HG03097 (cell line): ENCODE measurements at regions not wholly inside any gene's neighbourhood (a gene's known extent, or its start where the extent isn't known, plus 50 kb on each side); places are given as distances from the start of the nearest gene placed in this dataset.
"Not testable (repeated sequence)": the region's sequence is repeated elsewhere in the genome, so short reads cannot be mapped to it uniquely, and the experiment has no call there.

Source experiments
- ATAC-seq: cut with Tn5 transposase; IDR thresholded peaks from one replicate; pipeline ENCODE4 v1.9.1; 2021; ENCODE audit not compliant: unreplicated experiment, low FRiP score

DNA sequence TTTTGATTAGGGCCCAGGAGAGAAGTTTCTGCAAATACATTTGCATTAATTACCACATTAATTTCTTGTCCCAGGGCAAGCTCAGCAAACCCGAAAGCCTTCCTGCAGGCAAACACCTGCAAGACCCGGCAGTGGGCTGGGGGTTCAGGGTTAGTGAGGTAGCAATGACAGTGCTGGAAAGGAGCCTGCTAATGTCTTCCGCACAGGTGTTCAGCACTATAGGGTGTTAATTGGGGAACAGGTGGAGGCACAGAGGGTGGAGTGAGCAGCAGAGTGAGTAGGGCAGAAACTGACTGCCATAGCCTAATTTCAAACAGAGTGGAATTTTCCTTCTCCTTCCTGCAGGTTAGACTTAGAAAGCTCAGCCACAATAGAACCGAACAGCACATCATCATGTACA lies 50.9 kb upstream of the UBASH3B start:
- no peak for ATAC-seq

DNA sequence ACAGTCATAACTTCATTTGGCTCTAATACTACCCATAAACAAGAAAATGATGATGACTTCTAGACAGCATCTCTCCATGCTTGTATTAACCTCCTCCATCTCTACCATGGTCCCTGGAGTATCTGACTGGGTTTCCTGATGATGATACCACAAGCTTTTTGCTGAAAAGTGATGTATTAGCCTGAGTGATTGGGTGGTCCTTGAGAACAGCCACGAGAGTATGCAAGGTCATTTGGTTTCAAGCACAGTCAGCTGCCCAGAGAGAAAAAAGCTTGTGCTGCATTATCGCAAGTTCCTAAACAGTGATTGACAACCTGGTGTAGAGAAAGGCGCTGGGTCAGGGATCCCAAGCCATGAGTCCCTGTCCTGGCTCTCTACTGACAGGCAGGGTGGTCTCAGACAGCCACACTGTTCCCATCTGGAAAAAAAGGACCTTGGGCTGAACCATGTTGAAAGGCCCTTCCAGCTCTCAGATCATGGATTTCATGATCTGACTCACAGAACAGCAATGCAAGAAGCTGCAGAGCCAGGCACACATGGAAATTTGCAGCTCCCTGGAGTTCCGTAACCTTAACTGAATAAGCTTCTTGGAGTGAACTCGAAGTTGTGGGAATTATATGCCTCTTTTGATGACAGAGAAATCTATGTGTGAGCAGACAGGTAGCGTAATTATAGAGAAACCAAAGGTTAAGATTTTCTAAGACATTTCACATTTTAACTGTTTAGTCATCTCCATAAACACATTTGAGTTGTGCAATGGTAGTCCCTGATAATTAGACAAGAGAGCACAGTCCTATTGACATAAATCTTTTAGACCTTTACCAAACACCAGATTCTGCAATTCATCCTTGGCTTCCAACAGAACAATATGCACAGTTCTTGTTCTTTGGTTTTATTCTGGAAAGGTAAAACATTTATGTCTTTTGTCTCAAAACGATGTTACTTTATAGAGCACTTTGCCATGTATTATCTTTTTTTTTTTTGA lies 54.1 kb upstream of the UBASH3B start:
- ATAC-seq = no peak

DNA sequence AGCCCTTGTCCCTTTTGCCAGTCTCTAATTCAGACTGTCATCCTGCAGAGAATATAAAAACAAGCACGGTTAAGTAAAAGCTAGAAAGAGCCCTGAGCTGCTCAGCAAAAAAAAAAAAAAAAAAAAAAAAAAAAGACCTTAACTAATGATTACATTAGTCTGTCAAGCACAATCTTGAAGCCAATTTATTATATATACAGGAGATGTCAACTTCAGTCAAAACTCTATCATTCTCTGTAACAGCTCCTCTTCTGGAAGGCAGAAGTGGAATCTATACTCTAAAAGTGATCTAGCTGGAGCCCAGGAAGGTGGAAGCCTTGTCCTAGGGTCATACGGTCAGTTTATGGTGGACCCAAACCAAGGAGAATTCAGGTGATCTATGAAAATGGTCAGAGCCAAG lies 55.2 kb upstream of the UBASH3B start:
- no peak for ATAC-seq

DNA sequence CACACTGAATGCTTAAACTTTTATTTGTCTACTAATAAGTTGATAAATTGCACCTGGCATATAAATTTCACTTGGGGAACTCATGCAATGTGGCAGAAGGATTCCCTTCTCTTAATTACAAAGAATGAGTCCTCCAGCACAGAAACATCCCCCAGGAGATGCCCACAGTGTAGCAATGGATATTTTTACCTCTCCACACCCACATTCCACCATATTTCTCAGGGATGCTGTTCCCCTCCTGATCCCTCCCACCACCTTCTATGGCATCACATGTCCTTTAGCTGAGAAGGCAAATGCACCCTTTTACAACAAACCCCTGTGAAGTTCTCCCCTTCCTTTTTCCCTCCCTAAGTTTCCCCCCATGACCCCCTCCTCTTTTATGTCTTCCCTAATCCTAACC lies 56.1 kb upstream of the UBASH3B start:
- no peak for ATAC-seq

DNA sequence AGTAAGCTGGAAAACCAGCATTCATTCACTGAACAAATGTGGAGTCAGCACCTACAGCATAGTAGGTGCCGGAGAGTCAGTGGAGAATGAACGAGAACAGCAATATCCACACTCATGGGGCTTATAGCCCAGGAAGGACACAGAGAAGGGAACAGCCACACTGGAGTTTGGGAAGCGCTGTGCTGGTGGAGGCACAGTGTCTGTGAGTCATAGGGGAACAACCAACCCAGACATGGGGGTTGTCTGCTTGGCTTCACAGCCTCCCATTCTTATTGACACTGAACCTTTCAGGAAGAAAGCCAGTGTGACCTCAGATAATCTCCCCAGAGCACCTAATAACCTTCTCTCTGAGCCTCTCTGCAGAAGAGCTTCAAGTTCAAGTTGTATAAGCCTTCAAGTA lies 56.6 kb upstream of the UBASH3B start:
- no peak for ATAC-seq

DNA sequence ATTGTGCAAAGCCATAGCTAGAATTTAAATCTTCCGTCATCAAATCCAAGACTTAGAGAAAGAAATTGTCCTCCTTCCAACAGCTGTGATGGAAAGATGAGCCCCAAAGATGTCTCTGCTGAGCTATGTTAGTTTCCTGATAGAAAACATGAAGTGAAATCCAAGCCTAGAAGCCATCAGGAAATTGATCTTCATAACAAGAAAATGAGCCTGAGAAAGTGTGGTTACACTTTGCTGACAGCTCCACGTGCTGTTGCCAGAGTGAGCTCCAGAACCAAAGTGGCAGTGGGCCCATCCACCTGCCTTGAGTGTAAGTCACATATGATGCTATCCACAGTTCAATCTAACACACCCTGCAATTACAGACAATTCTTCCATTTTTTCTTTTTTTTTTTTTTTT lies 58.0 kb upstream of the UBASH3B start:
- ATAC-seq = no peak

DNA sequence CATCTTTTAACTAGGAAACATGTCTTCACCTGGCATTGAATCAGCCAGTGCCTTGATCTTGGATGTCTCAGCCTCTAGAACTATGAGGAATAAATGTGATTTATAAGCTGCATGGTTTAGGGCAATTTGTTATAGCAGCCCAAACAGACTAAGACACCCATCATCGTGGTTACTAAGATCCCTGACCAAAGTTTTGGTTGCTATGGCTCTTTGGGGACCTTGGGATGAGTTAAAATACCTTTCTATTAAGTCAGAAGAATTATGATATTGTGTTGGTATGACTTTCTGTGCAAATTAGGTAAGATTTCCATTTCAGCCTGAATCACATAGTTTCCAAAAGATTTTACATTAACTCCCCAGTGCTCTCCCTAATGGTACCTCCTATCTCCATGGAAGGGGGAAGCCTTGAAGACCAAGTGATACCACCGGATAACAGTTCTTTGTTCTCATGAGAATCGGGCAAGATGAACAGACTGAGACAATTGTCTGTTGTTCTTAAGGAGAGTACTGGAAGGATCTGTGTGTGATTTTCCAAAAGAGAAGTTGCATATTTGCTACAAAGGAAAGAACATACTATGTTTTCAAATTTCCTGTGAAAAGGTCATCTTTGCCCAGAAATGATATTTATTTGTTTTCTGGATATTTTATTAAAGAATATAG lies 60.4 kb upstream of the UBASH3B start:
- ATAC-seq = no peak

DNA sequence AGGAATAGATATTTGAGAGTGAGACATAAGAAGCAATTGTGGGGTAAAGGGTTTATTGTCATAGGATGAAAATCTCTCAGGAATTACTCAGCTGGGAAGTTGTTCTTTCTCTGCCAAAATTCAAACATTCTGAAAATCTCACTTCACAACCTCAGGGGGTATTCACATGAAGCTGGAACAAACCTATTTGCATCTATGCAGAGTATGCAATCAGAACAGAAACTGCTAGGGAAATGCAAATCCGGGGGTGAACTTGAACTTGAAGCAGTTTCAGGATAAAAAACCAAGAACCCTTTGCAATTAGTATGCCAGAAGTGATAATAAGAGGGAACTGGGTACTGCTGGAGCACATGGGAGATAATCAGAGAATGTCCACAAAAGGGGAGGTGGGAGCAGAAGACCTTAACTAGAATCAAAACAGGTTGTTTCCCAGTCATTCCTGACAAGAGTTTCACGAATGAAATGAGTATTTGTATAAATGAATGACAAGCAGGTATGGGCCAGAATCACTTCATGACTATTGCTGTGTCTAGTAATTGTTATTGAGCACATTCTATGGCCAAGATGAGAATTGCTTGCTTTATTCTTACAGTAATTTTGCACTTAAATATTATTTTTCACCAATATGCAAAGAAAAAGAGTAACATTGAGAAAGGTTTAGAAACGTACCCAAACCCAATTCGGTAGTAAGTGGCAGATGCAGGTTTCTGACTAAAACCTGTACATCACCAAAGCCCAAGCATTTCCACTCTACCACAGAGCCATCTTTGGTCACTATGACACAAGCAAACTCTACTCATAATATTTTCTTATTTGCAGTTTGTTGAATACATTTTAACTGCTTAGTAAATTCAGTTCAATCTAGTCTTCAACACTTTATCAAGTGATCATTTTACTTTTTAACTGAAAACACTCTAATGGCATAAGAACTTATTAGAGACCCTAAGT lies 61.8 kb upstream of the UBASH3B start:
- no peak for ATAC-seq

DNA sequence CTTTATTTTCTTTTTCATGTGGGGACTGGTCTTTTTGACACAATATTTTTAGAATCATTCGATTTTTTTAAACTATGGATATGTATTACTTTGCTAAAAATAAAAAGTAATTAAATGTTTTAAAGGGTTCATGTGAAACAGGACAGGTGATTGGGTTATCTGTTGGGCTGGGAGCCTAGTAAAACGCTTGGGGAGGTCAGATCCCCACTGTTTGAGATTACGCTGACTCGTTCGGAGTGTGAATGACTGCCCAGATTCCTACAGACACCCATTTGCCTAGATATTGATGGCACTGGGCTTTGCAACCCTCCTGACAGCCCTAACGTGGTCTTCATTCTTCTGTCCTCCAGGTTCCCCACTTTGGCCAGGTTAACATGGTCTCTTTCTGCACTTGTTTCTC lies 62.9 kb upstream of the UBASH3B start:
- no peak for ATAC-seq

DNA sequence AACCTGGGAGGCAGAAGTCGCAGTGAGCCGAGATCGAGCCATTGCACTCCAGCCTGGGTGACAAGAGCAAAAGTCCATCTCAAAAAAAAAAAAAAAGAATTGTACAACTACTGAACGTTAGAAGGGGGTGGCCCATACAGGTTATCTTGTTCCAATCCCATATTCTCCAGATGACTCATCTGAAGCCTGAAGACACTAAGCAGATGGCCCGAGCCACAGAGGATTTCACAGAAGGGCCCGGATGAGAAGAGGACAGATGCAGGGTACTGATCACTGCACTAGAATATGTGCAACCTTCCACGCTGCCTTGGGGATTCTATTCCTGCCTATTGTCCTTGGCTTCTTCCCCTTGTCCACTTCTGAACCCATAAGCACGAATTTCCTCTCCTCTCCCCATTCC lies 70.9 kb upstream of the UBASH3B start:
- no peak for ATAC-seq

DNA sequence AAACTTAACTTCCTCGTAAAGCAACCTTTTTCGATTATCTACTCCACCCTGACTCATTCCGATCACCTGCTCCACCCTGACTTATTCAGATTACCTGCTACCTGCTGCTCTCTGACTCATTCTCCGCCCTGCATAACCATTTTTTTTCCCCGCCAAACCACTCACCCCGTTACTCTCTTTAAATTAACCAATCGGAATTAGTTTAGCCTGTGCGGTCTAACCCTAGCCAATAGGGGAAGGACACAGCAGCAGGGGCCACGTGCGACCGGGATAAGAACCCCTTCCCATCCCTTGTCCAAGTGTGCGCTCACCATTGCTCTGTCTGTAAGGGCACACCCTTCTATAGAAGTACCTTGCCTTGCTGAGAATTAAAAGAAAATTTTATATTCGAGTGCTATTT lies 75.5 kb upstream of the UBASH3B start:
- not testable (repeated sequence) for ATAC-seq

DNA sequence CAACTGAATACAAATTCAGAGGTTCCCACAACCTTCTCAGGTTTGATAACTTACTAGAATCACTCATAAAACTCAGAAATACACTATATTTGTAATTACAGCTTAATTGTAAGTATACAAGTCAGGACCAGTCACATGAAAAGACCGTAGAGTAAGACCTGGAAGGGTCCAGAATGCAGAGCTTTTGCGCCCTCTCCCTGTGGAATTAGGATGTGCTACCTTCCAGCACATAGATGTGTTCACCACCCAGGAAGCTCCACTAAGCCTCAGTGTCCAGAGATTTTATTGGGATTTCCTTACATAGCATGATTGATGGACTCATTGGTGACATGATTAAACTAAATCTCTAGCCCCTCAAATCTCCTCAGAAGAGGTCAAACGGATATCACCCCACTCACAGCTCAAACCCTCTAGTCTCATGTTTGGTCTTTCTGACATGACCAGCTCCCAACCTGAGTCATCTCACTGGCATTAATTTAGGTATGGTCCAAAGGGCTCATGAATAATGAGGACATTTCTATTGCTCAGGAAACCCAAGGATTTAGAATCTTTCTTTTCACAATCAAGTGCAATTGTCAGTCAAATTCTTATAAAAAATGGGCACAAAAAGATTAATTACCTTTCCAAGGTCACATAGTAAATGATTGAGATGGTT lies 77.2 kb upstream of the UBASH3B start:
- no peak for ATAC-seq

DNA sequence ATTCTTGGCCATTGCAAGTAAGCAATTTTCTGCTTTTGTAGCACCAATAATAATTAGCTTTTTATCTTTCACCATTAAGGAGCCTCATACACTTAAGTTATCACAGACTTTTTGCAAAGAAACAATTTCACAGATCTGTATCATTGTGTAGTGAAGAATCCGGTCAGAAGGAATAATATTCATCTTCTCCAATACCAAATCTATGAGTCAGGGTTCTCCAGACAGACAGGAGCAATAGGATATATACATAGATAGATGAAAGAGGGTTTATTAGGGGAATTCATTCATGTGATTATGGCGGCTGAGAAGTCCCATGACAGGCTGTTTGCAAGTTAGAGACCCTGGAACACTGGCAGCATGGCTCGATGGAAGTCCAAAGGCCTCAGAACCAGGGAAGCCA lies 82.9 kb upstream of the UBASH3B start:
- no peak for ATAC-seq

DNA sequence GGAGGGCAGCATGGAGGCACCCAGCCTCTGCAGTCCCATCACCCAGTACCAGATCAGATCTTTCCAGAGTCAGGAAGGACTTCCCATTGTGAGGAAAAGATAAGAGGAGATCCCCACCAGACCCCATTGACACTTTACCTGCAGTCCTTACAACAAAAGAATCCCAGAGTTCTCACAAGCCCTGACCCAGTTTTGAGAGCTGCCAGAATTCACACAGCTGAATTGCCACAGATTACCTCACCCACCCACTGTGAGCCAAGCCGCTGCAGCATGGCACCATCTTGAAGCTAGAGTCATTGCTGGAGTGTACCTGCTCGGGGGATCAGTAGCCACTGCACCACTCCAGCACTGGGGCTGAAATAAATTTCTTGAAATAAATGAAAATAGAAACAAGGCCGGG lies 91.8 kb upstream of the UBASH3B start:
- ATAC-seq = no peak

DNA sequence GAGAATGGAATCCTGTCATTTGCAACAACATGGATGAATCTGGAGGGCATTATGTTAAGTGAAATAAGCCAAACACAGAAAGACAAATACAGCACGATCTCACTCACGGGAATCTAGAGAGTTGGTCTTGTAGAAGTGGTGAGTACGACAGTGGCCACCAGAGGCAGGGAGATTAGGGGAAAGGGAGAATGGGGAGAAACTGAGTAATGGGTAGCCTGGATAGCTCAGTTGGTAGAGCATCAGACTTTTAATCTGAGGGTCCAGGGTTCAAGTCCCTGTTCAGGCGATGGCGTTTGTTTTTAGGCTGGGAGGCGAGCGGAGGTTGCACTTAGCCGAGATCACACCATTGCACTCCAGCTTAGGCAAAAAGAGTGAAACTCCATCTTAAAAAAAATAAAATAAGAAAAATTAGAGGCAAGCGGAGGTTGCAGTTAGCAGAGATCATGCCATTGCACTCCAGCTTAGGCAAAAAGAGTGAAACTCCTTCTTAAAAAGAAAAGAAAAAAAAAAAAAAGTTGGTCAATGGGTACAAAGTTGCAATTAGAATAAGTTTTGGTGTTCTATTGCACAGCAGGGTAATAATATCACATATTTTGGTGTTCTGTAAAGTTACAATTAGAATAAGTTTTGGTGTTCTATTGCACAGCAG lies 95.7 kb upstream of the UBASH3B start:
- ATAC-seq = no peak

DNA sequence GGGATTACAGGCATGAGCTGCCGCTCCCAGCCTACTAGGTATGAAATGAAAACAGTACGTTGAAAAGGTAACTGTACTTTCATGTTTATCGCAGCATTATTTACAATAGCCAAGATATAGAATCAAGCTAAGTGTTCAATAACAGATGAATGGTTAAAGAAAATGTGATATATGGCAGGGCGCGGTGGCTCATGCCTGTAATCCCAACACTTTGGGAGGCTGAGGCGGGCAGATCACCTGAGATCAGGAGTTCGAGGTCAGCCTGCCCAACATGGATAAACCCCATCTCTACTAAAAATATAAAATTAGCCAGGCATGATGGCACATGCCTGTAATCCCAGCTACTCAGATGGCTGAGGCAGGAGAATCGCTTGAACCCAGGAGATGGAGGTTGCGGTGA lies 96.3 kb upstream of the UBASH3B start:
- not testable (repeated sequence) for ATAC-seq

DNA sequence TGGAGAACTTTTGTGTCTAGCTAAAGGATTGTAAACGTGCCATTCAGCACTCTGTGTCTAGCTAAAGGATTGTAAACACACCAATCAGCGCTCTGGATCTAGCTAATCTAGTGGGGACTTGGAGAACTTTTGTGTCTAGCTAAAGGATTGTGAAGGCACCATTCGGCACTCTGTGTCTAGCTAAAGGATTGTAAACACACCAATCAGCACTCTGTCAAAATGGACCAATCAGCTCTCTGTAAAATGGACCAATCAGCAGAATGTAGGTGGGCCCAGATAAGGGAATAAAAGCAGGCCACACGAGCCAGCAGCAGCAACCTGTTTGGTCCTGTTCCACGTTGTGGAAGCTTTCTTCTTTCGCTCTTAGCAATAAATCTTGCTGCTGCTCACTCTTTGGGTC lies 98.4 kb upstream of the UBASH3B start:
- not testable (repeated sequence) for ATAC-seq

DNA sequence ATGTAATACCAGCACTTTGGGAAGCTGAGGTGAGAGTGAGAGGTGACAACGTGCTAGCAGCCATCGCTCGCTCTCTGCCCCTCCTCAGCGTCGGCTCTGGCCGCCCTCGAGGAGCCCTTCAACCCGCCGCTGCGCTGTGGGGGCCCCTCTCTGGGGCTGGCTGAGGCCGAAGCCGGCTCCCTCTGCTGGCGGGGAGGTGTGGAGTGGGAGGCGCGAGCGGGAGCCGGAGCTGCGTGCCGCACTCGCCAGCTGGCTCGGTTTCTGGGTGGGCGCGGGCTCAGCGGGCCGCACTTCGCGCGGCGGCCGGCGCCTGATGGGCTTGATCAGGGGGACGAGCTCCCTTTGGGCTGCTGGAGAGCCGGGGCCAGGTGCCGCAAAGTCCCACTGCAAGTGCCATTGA lies 98.9 kb upstream of the UBASH3B start:
- no peak for ATAC-seq

DNA sequence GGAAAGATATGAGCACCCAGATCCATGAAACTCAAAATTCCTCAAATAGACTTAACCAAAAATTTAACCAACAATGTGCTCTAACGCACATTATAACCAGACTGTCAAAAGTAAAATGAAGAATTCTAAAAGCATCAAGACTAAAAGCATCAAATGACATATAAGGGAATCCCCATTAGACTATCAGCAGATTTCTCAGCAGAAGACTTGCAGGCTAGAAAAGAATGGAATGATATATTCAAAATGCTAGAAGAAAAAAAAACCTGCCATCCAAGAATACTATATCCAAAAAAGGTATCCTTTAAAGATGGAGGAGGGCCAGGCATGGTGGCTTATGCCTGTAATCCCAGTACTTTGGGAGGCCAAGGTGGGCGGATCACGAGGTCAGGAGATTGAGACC lies 117.5 kb upstream of the UBASH3B start:
- ATAC-seq = no peak

DNA sequence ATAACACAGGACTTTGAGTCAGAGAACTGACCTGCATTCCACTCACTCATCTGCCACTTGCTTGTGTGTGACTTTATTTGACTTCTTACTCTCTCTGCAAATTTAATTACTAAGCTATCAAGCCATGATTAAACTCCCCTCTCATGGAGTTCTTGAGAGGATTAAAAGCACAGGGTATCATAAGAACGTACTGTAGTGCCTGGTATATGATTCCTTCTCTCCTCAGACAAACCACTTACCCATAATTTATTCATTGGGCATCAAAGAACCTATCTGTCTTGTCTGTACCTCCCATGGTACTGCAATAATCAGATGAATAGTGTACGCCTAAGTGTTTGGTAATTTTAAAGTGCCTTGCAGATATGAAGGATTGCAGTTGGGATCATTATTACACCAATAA lies 130.6 kb upstream of the UBASH3B start:
- no peak for ATAC-seq
